HepG2 (cell line): ENCODE measurements at regions not wholly inside any gene's neighbourhood (a gene's known extent, or its start where the extent isn't known, plus 50 kb on each side); places are given as distances from the start of the nearest gene placed in this dataset.
A peak's percentile ranks its signal among the peaks of the same experiment; 100 is the strongest.

Experiments
- ATAC-seq: fragments of 200-7000 bp; cut with Tn5 transposase; 3 replicates; pipeline ENCODE4 v1.9.1; 2020; ENCODE audit warnings: mild to moderate bottlenecking, moderate library complexity
- BruUV-seq: library from RNA; stranded (reverse); fragments of 400-500 nt; replicated peaks from 2 replicates; lab custom pipeline; 2021; lab: Mats Ljungman, UMichigan
- CTCF ChIA-PET: fragments of 300-600 bp; formaldehyde crosslinking; extraction: SDS; loops from one replicate; lab custom pipeline; 2021; ENCODE audit warnings: low total read pairs, inconsistent platforms, low intra/inter-chr PET ratio; lab: Yijun Ruan, JAX
- POLR2A ChIA-PET: fragments of 350-600 bp; sonication (Branson Sonifier 250); formaldehyde crosslinking; loops from one replicate; lab custom pipeline; 2020; ENCODE audit warnings: antibody characterized with exemption, inconsistent platforms; lab: Yijun Ruan, JAX
- DNase-seq: peaks from one replicate; pipeline ENCODE4 v3.0.0-alpha.2; 2015; ENCODE audit warnings: low spot score
- FAIRE-seq: peaks from 3 replicates; lab custom pipeline; 2011; peaks lifted over from hg19 to GRCh38; lab: Jason Lieb, UNC
- H2AFZ ChIP-seq: one replicate; pipeline ENCODE4 v1.6.1; 2011; ENCODE audit warnings: low read length, inconsistent platforms
- H3K27ac ChIP-seq: fragments of 300-600 bp; 3 replicates; pipeline ENCODE4 v1.8.0; 2011; ENCODE audit warnings: mixed run types, mild to moderate bottlenecking, mixed read lengths, low read length, inconsistent platforms; ENCODE audit not compliant: insufficient read depth; ENCODE audit errors: extremely low read length
- H3K27me3 ChIP-seq, 2 experiments: fragments of 200-600 bp in 1 of 2; 2 replicates in 1 of 2; 3 replicates in 1 of 2; pipeline versions ENCODE4 v1.6.0 to v1.8.0; 2011; ENCODE audit warnings: low read length in 2 of 2, mild to moderate bottlenecking in 2 of 2, moderate library complexity in 2 of 2, inconsistent platforms in 1 of 2; ENCODE audit not compliant: insufficient read depth in 2 of 2, control insufficient read depth in 1 of 2
- H3K36me3 ChIP-seq, 2 experiments: fragments of 200-600 bp in 1 of 2; replicated peaks in 1 of 2; 2 replicates in 1 of 2; 3 replicates in 1 of 2; pipeline versions ENCODE4 v1.5.1 to v1.8.0; 2011; ENCODE audit warnings: low read length in 2 of 2, inconsistent platforms in 1 of 2; ENCODE audit not compliant: insufficient read depth in 2 of 2, control insufficient read depth in 1 of 2
- H3K4me1 ChIP-seq: 2 replicates; pipeline ENCODE4 v1.5.1; 2012; ENCODE audit warnings: low read length, inconsistent platforms; ENCODE audit not compliant: insufficient read depth
- H3K4me2 ChIP-seq: 2 replicates; pipeline ENCODE4 v1.6.0; 2011; ENCODE audit warnings: low read depth, low read length, inconsistent platforms
- H3K4me3 ChIP-seq, 3 experiments: fragments of 200-600 bp in 1 of 3; sonication (generic), shearing (Covaris generic) in 1 of 3; replicated peaks in 1 of 3; 2 replicates each; pipeline ENCODE4 v1.5.1; 2011 to 2016; ENCODE audit warnings: low read length in 3 of 3, inconsistent platforms in 2 of 3, low read depth in 2 of 3, mild to moderate bottlenecking in 2 of 3, control low read depth in 1 of 3, mixed read lengths in 1 of 3; ENCODE audit not compliant: insufficient read depth in 1 of 3
- H3K79me2 ChIP-seq: one replicate; pipeline ENCODE4 v1.6.1; 2011; ENCODE audit warnings: low read length, inconsistent platforms; ENCODE audit not compliant: insufficient read depth
- H3K9ac ChIP-seq: 2 replicates; pipeline ENCODE4 v1.6.0; 2011; ENCODE audit warnings: mild to moderate bottlenecking, low read depth, low read length, inconsistent platforms; ENCODE audit not compliant: insufficient read depth
- H3K9me3 ChIP-seq: 2 replicates; pipeline ENCODE4 v1.5.1; 2012; ENCODE audit warnings: mild to moderate bottlenecking, low read length
- H4K20me1 ChIP-seq: 2 replicates; pipeline ENCODE4 v1.6.0; 2011; ENCODE audit warnings: inconsistent platforms, mild to moderate bottlenecking, low read length, moderate library complexity; ENCODE audit not compliant: insufficient read depth
- BCL6 ChIP-seq: IDR thresholded peaks from 2 replicates; pipeline ENCODE4 v1.6.1; 2016; ENCODE audit warnings: missing genetic modification reagents, missing compliant biosample characterization
- BRCA1 ChIP-seq: sonication (generic); formaldehyde crosslinking; IDR thresholded peaks from 2 replicates; pipeline ENCODE4 v1.4.0; 2020; ENCODE audit warnings: missing genetic modification reagents
- HHEX ChIP-seq: IDR thresholded peaks from 2 replicates; pipeline ENCODE4 v1.6.1; 2016; ENCODE audit warnings: control low read depth
- HNF4G ChIP-seq, 2 experiments: sonication (generic) in 1 of 2; formaldehyde crosslinking in 1 of 2; IDR thresholded peaks; 2 replicates each; pipeline versions ENCODE4 v1.4.0 to v1.6.1; 2011 to 2020; ENCODE audit warnings: borderline replicate concordance in 2 of 2, low read depth in 2 of 2, mild to moderate bottlenecking in 2 of 2, low read length in 1 of 2, missing genetic modification reagents in 1 of 2, moderate library complexity in 1 of 2
- KAT8 ChIP-seq: IDR thresholded peaks from 2 replicates; pipeline ENCODE4 v1.6.1; 2016; ENCODE audit warnings: missing genetic modification reagents, missing compliant biosample characterization
- KDM6A ChIP-seq: IDR thresholded peaks from 2 replicates; pipeline ENCODE4 v1.6.1; 2016; ENCODE audit warnings: low read depth
- NCOR1 ChIP-seq: fragments of 200-600 bp; sonication (generic); IDR thresholded peaks from 2 replicates; pipeline ENCODE4 v1.7.0; 2017; ENCODE audit warnings: antibody characterized with exemption, low read length, borderline replicate concordance
- NFKBIZ ChIP-seq: IDR thresholded peaks from 2 replicates; pipeline ENCODE4 v1.6.1; 2018; ENCODE audit warnings: missing genetic modification reagents, missing compliant biosample characterization
- NR2F1 ChIP-seq, 2 experiments: fragments of 450-650 bp in 1 of 2; formaldehyde crosslinking in 1 of 2; IDR thresholded peaks; 2 replicates each; pipeline versions ENCODE4 v1.5.0 to v1.6.1; 2016 to 2020; ENCODE audit warnings: mild to moderate bottlenecking in 1 of 2, missing compliant biosample characterization in 1 of 2, missing genetic modification reagents in 1 of 2, moderate library complexity in 1 of 2
- POGZ ChIP-seq: sonication (generic); formaldehyde crosslinking; IDR thresholded peaks from 2 replicates; pipeline ENCODE4 v1.4.0; 2020; ENCODE audit warnings: mild to moderate bottlenecking, missing genetic modification reagents
- SCMH1 ChIP-seq: sonication (generic); formaldehyde crosslinking; IDR thresholded peaks from 2 replicates; pipeline ENCODE4 v1.9.0; 2021; ENCODE audit warnings: missing genetic modification reagents, mild to moderate bottlenecking, borderline replicate concordance
- SKI ChIP-seq: fragments of 450-650 bp; IDR thresholded peaks from one replicate; pipeline ENCODE4 v1.6.1; 2018; ENCODE audit warnings: mild to moderate bottlenecking; ENCODE audit not compliant: partially characterized antibody
- SOX6 ChIP-seq, 2 experiments: fragments of 450-650 bp in 1 of 2; sonication (generic) in 1 of 2; formaldehyde crosslinking in 1 of 2; IDR thresholded peaks; 2 replicates each; pipeline versions ENCODE4 v1.4.0 to v1.6.1; 2017 to 2020; ENCODE audit warnings: antibody characterized with exemption in 1 of 2, mild to moderate bottlenecking in 1 of 2, missing genetic modification reagents in 1 of 2
- STAG1 ChIP-seq: sonication (generic); formaldehyde crosslinking; IDR thresholded peaks from 2 replicates; pipeline ENCODE4 v1.4.0; 2020; ENCODE audit warnings: missing genetic modification reagents
- ZBTB21 ChIP-seq: sonication (generic); formaldehyde crosslinking; IDR thresholded peaks from 2 replicates; pipeline ENCODE4 v1.4.0; 2020; ENCODE audit warnings: missing genetic modification reagents
- ZNF136 ChIP-seq: sonication (generic); formaldehyde crosslinking; IDR thresholded peaks from 2 replicates; pipeline ENCODE4 v1.8.1; 2022; ENCODE audit warnings: low read depth, mild to moderate bottlenecking, moderate library complexity, missing genetic modification reagents
- ZNF180 ChIP-seq: sonication (generic); formaldehyde crosslinking; IDR thresholded peaks from 2 replicates; pipeline ENCODE4 v1.4.0; 2020; ENCODE audit warnings: low read depth, missing genetic modification reagents, borderline replicate concordance
- ZNF30 ChIP-seq: sonication (generic); formaldehyde crosslinking; IDR thresholded peaks from 2 replicates; pipeline ENCODE4 v1.5.0; 2020; ENCODE audit warnings: mild to moderate bottlenecking, missing genetic modification reagents
- ZNF446 ChIP-seq: sonication (generic); formaldehyde crosslinking; IDR thresholded peaks from 2 replicates; pipeline ENCODE4 v1.5.0; 2020; ENCODE audit warnings: mild to moderate bottlenecking, missing genetic modification reagents
- ZNF563 ChIP-seq: sonication (generic); formaldehyde crosslinking; IDR thresholded peaks from 2 replicates; pipeline ENCODE4 v1.8.0; 2022; ENCODE audit warnings: mild to moderate bottlenecking, moderate library complexity, missing genetic modification reagents
- WGBS: methylation state at CpG from one replicate; pipeline ENCODE4 v1.1.6; 2017; ENCODE audit warnings: low lambda C conversion rate; 5-methylcytosine and 5-hydroxymethylcytosine counted together
- in situ Hi-C: cut with HindIII; loops from 2 replicates; pipeline ENCODE4 v1.10.0; 2017; ENCODE audit warnings: low pct_unique_long_range_greater_than_20kb; ENCODE audit not compliant: extremely low pct_ligation_motif_present
- intact Hi-C: fragments of 100-400 bp; cut with micrococcal nuclease; formaldehyde crosslinking; loops from one replicate; pipeline ENCODE4 v1.10.0; 2022; ENCODE audit not compliant: unreplicated experiment
- TF ChIP-seq, protein P1 (sequence below): sonication (generic); formaldehyde crosslinking; IDR thresholded peaks from 2 replicates; pipeline ENCODE4 v1.4.0; 2020; ENCODE audit warnings: mild to moderate bottlenecking, missing genetic modification reagents
- TF ChIP-seq, protein P2 (sequence below): IDR thresholded peaks from 2 replicates; pipeline ENCODE4 v1.6.1; 2016; ENCODE audit warnings: mild to moderate bottlenecking

DNA sequence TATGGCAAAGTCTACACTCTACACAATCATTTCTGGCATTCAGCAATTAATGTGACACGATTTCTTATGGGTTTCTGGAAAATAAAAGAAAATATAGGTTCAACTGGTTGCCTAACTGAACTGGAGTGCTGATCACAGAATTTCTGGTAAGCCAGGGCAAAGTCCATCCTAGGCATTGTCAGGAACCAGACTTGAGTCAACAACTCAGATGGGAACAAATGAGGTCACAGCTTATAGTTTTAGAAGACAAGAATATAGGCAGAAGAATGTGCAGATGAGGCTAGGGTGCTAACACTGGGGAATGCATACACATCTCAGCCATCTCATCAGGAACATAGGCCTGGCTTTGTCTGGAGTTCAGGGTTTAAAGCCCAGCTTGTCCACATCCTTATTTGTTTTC, 317.2 kb upstream of the ID2 start:
- peak; percentile 77 for ATAC-seq
- no peak overlapping the region for H3K9ac ChIP-seq
- H3K27me3 ChIP-seq, result peaks cover 0 to 8% of the 10 kb centered on the region in 2 experiments; a peak in 1 of 5 replicates
- no peaks in the 10 kb centered on the region for H3K79me2 ChIP-seq
- no peaks in the 10 kb centered on the region for H3K36me3 ChIP-seq
- no peaks in the 10 kb centered on the region for H3K9me3 ChIP-seq
- DNase-seq, result peak; percentile 77
- H3K4me3 ChIP-seq, result peak overlapping the region in 1 of 3 experiments; percentile 1; a peak in 1 of 6 replicates
- ChIA-PET CTCF (no interaction called here), POLR2A (interaction anchor here (0.6 to 0.7 kb wide), 2 partner anchors 14 to 318 kb away, joined by 5 read pairs; partner anchors contain the start of gene ID2)
- 42% methylated on average over 1 of the region's 1 CpG for WGBS
- BruUV-seq, result no TSS peak
- peaks cover 23% of the 10 kb centered on the region for H3K4me1 ChIP-seq
- no peaks in the 10 kb centered on the region for H4K20me1 ChIP-seq
- no peak overlapping the region for H3K27ac ChIP-seq
- FAIRE-seq, result peak; percentile 89
- H2AFZ ChIP-seq, result no peak overlapping the region
- peak overlapping the region; percentile 40 for H3K4me2 ChIP-seq
- in situ Hi-C loops (no loop called here), intact Hi-C loops (no loop called here)
- TF ChIP-seq NCOR1 (peak; percentile 52; the same call in 1 of the 2 replicates), HNF4G (IDR thresholded peaks at IDR 0.05; ENCODE audit: borderline replicate concordance, low read depth, low read length) (peak; percentile 76), HNF4G (CRISPR knock-in tag; IDR thresholded peaks at IDR 0.05; ENCODE audit: borderline replicate concordance, low read depth) (no peak), ZNF180 (CRISPR knock-in tag) (no peak), ZNF136 (CRISPR knock-in tag) (no peak), BCL6 (CRISPR knock-in tag) (peak; percentile 32; the same call in 1 of the 2 replicates), SOX6 (IDR thresholded peaks at IDR 0.05) (no peak), SOX6 (CRISPR knock-in tag; IDR thresholded peaks at IDR 0.05) (peak; percentile 92), ZNF30 (no peak), STAG1 (CRISPR knock-in tag) (peak; percentile 7; the same call in 1 of the 2 replicates), SKI (peak; percentile 11), ZNF446 (CRISPR knock-in tag) (0 out of 2 replicates have a peak, but pooled peaks have one; percentile 39), BRCA1 (CRISPR knock-in tag) (0 out of 2 replicates have a peak, but pooled peaks have one; percentile 25), NR2F1 (CRISPR knock-in tag; IDR thresholded peaks at IDR 0.05) (no peak), ZNF563 (no peak), HHEX (CRISPR knock-in tag) (no peak), KDM6A (peak; percentile 51; the same call in 1 of the 2 replicates), NFKBIZ (CRISPR knock-in tag) (peak; percentile 72; the same call in 1 of the 2 replicates), KAT8 (CRISPR knock-in tag) (peak; percentile 38; the same call in 1 of the 2 replicates), SCMH1 (CRISPR knock-in tag) (no peak), ZBTB21 (CRISPR knock-in tag) (peak; percentile 86), POGZ (CRISPR knock-in tag) (0 out of 2 replicates have a peak, but pooled peaks have one; percentile 16)
- TF ChIP-seq, protein P1, sequence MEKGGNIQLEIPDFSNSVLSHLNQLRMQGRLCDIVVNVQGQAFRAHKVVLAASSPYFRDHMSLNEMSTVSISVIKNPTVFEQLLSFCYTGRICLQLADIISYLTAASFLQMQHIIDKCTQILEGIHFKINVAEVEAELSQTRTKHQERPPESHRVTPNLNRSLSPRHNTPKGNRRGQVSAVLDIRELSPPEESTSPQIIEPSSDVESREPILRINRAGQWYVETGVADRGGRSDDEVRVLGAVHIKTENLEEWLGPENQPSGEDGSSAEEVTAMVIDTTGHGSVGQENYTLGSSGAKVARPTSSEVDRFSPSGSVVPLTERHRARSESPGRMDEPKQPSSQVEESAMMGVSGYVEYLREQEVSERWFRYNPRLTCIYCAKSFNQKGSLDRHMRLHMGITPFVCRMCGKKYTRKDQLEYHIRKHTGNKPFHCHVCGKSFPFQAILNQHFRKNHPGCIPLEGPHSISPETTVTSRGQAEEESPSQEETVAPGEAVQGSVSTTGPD (CRISPR knock-in tag), result no peak
- TF ChIP-seq, protein P2, sequence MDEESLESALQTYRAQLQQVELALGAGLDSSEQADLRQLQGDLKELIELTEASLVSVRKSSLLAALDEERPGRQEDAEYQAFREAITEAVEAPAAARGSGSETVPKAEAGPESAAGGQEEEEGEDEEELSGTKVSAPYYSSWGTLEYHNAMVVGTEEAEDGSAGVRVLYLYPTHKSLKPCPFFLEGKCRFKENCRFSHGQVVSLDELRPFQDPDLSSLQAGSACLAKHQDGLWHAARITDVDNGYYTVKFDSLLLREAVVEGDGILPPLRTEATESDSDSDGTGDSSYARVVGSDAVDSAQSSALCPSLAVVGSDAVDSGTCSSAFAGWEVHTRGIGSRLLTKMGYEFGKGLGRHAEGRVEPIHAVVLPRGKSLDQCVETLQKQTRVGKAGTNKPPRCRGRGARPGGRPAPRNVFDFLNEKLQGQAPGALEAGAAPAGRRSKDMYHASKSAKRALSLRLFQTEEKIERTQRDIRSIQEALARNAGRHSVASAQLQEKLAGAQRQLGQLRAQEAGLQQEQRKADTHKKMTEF (CRISPR knock-in tag), result peak; percentile 63; the same call in 1 of the 2 replicates
